DND-41 (cell line): ENCODE measurements at regions not wholly inside any gene's neighbourhood (a gene's known extent, or its start where the extent isn't known, plus 50 kb on each side); places are given as distances from the start of the nearest gene placed in this dataset.

ENCODE experiments used
- EZH2 ChIP-seq: IDR thresholded peaks from 3 replicates; pipeline ENCODE4 v1.6.1; 2012; ENCODE audit warnings: borderline replicate concordance, low read depth, mild to moderate bottlenecking, moderate library complexity, low read length, inconsistent platforms; ENCODE audit not compliant: severe bottlenecking
- TF ChIP-seq, protein P1 (sequence below): IDR thresholded peaks from 2 replicates; pipeline ENCODE4 v1.5.1; 2012; ENCODE audit warnings: borderline replicate concordance, low read length, moderate library complexity, mild to moderate bottlenecking; ENCODE audit not compliant: poor library complexity, severe bottlenecking; ENCODE audit errors: extremely low read depth

- TF ChIP-seq EZH2 = no peak
- TF ChIP-seq, protein P1, sequence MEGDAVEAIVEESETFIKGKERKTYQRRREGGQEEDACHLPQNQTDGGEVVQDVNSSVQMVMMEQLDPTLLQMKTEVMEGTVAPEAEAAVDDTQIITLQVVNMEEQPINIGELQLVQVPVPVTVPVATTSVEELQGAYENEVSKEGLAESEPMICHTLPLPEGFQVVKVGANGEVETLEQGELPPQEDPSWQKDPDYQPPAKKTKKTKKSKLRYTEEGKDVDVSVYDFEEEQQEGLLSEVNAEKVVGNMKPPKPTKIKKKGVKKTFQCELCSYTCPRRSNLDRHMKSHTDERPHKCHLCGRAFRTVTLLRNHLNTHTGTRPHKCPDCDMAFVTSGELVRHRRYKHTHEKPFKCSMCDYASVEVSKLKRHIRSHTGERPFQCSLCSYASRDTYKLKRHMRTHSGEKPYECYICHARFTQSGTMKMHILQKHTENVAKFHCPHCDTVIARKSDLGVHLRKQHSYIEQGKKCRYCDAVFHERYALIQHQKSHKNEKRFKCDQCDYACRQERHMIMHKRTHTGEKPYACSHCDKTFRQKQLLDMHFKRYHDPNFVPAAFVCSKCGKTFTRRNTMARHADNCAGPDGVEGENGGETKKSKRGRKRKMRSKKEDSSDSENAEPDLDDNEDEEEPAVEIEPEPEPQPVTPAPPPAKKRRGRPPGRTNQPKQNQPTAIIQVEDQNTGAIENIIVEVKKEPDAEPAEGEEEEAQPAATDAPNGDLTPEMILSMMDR = no peak
Observed at GRCh38 chr7:41193738-41194282, 509.1 kb downstream of the INHBA start.
